HepG2 (cell line): ENCODE measurements at regions not wholly inside any gene's neighbourhood (a gene's known extent, or its start where the extent isn't known, plus 50 kb on each side); places are given as distances from the start of the nearest gene placed in this dataset.

Source experiments
- CAMTA2 ChIP-seq: sonication (generic); formaldehyde crosslinking; IDR thresholded peaks from 2 replicates; pipeline ENCODE4 v1.4.0; 2020; ENCODE audit warnings: mild to moderate bottlenecking, missing genetic modification reagents, borderline replicate concordance
- DNMT3B ChIP-seq: conservative IDR thresholded peaks from 2 replicates; pipeline ENCODE4 v1.6.1; 2016; ENCODE audit warnings: missing biosample characterization, control low read depth
- POLR2AphosphoS5 ChIP-seq: IDR thresholded peaks from 2 replicates; pipeline ENCODE4 v1.6.1; 2012; ENCODE audit warnings: low read depth, low read length
- ZNF10 ChIP-seq: sonication (generic); formaldehyde crosslinking; IDR thresholded peaks from 2 replicates; pipeline ENCODE4 v1.4.0; 2020; ENCODE audit warnings: mild to moderate bottlenecking, low read depth, missing genetic modification reagents, borderline replicate concordance
- ZNF207 ChIP-seq: fragments of 450-650 bp; IDR thresholded peaks from 2 replicates; pipeline ENCODE4 v1.6.1; 2016; ENCODE audit warnings: antibody characterized with exemption, borderline replicate concordance
- ZNF33A ChIP-seq: sonication (generic); formaldehyde crosslinking; IDR thresholded peaks from 2 replicates; pipeline ENCODE4 v1.5.1; 2020; ENCODE audit warnings: missing genetic modification reagents, mild to moderate bottlenecking, moderate library complexity, borderline replicate concordance
- ZNF383 ChIP-seq: sonication (generic); formaldehyde crosslinking; IDR thresholded peaks from 2 replicates; pipeline ENCODE4 v1.4.0; 2020; ENCODE audit warnings: missing genetic modification reagents, mild to moderate bottlenecking, borderline replicate concordance
- ZNF7 ChIP-seq: IDR thresholded peaks from 2 replicates; pipeline ENCODE4 v1.6.1; 2016; ENCODE audit warnings: missing biosample characterization, missing genetic modification reagents
- TF ChIP-seq, protein P1 (sequence below): sonication (generic); formaldehyde crosslinking; IDR thresholded peaks from 2 replicates; pipeline ENCODE4 v1.9.0; 2021; ENCODE audit warnings: missing genetic modification reagents, borderline replicate concordance
- TF ChIP-seq, protein P2 (sequence below): sonication (generic); formaldehyde crosslinking; conservative IDR thresholded peaks from 2 replicates; pipeline ENCODE4 v1.4.0; 2020; ENCODE audit warnings: missing genetic modification reagents
- TF ChIP-seq, protein P3 (sequence below): IDR thresholded peaks from 2 replicates; pipeline ENCODE4 v1.6.1; 2016; ENCODE audit warnings: missing biosample characterization, missing genetic modification reagents, low read depth

DNA sequence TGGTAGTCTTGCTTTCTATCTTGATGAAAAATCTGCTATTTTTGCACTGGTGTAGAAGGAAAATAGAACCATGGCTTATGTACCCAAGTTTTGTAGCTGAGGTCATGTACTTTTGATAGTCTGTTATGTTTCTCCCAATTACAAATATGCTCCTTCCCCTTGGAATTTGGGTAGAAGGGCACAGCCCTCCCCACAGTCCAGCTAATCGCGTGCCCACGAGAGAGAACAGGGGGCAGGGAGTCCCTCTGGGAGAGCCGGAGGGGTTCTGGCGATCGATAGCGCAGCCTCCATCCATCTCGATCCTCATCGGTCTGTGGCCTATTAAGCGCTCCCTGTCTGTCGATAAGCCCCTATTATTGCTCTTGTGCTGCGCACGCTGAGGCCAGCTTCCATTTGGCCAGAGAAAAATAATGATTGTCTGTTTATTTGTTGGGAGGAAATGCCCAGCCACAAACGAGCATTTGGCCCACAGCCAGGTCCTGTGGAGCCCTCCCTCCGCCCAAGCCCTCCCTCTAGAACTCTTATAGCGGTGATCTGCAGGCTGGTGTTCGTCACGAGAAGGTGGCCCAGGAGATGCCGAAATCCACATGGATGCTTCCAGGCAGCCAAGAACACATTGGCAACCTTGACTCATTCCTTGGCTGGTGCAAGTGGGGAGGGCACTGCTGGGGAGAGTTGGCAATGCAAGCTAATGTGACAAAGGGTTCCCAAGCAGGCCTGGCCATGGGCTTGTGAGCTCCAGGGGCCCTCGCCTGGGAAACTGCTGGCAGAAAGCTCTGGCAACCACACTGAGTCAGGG, 134.7 kb upstream of the TNR start (continued):
- TF ChIP-seq, protein P1, sequence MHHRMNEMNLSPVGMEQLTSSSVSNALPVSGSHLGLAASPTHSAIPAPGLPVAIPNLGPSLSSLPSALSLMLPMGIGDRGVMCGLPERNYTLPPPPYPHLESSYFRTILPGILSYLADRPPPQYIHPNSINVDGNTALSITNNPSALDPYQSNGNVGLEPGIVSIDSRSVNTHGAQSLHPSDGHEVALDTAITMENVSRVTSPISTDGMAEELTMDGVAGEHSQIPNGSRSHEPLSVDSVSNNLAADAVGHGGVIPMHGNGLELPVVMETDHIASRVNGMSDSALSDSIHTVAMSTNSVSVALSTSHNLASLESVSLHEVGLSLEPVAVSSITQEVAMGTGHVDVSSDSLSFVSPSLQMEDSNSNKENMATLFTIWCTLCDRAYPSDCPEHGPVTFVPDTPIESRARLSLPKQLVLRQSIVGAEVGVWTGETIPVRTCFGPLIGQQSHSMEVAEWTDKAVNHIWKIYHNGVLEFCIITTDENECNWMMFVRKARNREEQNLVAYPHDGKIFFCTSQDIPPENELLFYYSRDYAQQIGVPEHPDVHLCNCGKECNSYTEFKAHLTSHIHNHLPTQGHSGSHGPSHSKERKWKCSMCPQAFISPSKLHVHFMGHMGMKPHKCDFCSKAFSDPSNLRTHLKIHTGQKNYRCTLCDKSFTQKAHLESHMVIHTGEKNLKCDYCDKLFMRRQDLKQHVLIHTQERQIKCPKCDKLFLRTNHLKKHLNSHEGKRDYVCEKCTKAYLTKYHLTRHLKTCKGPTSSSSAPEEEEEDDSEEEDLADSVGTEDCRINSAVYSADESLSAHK (CRISPR knock-in tag) = no peak
- TF ChIP-seq ZNF10 (CRISPR knock-in tag) (no peak), ZNF207 (no peak), ZNF383 (no peak), CAMTA2 (CRISPR knock-in tag) (no peak), DNMT3B (CRISPR knock-in tag) (no peak), POLR2AphosphoS5 (no peak), ZNF33A (CRISPR knock-in tag) (no peak), ZNF7 (CRISPR knock-in tag) (no peak)
- TF ChIP-seq, protein P2, sequence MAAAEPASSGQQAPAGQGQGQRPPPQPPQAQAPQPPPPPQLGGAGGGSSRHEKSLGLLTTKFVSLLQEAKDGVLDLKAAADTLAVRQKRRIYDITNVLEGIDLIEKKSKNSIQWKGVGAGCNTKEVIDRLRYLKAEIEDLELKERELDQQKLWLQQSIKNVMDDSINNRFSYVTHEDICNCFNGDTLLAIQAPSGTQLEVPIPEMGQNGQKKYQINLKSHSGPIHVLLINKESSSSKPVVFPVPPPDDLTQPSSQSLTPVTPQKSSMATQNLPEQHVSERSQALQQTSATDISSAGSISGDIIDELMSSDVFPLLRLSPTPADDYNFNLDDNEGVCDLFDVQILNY (CRISPR knock-in tag) = no peak
- TF ChIP-seq, protein P3, sequence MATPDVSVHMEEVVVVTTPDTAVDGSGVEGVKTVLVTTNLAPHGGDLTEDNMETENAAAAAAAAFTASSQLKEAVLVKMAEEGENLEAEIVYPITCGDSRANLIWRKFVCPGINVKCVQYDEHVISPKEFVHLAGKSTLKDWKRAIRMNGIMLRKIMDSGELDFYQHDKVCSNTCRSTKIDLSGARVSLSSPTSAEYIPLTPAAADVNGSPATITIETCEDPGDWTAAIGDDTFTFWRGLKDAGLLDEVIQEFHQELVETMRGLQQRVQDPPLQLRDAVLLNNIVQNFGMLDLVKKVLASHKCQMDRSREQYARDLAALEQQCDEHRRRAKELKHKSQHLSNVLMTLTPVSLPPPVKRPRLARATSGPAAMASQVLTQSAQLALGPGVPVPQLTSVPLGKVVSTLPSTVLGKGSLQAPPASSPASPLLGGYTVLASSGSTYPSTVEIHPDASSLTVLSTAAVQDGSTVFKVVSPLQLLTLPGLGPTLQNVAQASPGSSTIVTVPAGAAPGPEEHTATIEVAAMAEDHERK (CRISPR knock-in tag) = no peak
